Loucy (cell line): ENCODE measurements at regions not wholly inside any gene's neighbourhood (a gene's known extent, or its start where the extent isn't known, plus 50 kb on each side); places are given as distances from the start of the nearest gene placed in this dataset.

Experiments
- CTCF ChIP-seq: fragments of 200-600 bp; sonication (generic); conservative IDR thresholded peaks from 2 replicates; pipeline ENCODE4 v1.5.1; 2014; ENCODE audit warnings: mild to moderate bottlenecking, antibody characterized with exemption, low read length
- EZH2phosphoT487 ChIP-seq: fragments of 200-600 bp; IDR thresholded peaks from 2 replicates; pipeline ENCODE4 v1.6.1; 2018; ENCODE audit warnings: antibody characterized with exemption, mild to moderate bottlenecking, moderate library complexity, borderline replicate concordance

DNA sequence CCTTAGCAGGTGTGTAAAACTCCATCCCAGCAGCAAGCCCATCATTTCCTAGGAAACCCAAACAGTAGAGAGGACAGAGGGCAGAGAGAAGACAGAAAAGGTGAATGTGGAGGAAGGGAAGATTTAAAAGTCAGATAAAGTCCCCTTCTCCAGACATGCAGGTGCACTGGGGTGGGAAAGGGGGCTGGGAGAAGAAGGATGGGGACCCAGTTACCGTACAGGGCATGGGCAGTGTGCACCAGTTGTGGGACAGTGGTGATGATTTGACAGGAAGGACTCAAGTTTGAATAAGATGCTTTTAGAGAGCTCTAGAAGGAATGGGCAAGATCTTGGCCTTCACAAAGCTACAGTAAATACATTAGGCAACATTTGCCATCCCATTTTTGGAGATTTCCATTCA lies 110.7 kb upstream of the PLXNA4 start:
- TF ChIP-seq EZH2phosphoT487 (no peak), CTCF (no peak)
